Bronchial epithelial cell (primary cell): ENCODE measurements at regions not wholly inside any gene's neighbourhood (a gene's known extent, or its start where the extent isn't known, plus 50 kb on each side); places are given as distances from the start of the nearest gene placed in this dataset.

Source experiments
- DNase-seq: peaks from one replicate; pipeline ENCODE4 v3.0.0-alpha.2; 2010; ENCODE audit warnings: low read depth
- FAIRE-seq: peaks from 2 replicates; lab custom pipeline; 2011; peaks lifted over from hg19 to GRCh38; lab: Jason Lieb, UNC
- H3K27me3 ChIP-seq: 2 replicates; pipeline ENCODE4 v1.5.1; 2011; ENCODE audit warnings: low read length; ENCODE audit not compliant: control insufficient read depth, insufficient read depth
- H3K36me3 ChIP-seq: 2 replicates; pipeline ENCODE4 v1.5.1; 2011; ENCODE audit warnings: low read length; ENCODE audit not compliant: control insufficient read depth, insufficient read depth
- H3K4me3 ChIP-seq: 2 replicates; pipeline ENCODE4 v1.5.1; 2011; ENCODE audit warnings: mild to moderate bottlenecking, low read depth, low read length, control low read depth
- CTCF ChIP-seq: IDR thresholded peaks from 2 replicates; pipeline ENCODE4 v1.5.1; 2011; ENCODE audit warnings: mild to moderate bottlenecking, moderate library complexity, low read length, control low read depth, inconsistent platforms; ENCODE audit not compliant: insufficient read depth, severe bottlenecking

- Histone ChIP-seq H3K27me3 (peaks cover 2% of the 10 kb centered on the region), H3K4me3 (no peak overlapping the region), H3K36me3 (no peaks in the 10 kb centered on the region)
- TF ChIP-seq CTCF: no peak
- DNase-seq (no peak), FAIRE-seq (no peak)
Measured at GRCh38 chr18:26648509-26649192, 100.3 kb upstream of the KCTD1 start.

GRCh38 chr18:26646901-26647300 is 98.5 kb upstream of the KCTD1 start:
- DNase-seq (peak; percentile 29), FAIRE-seq (no peak)
- no peak for TF ChIP-seq CTCF
- H3K27me3 ChIP-seq: peaks cover 2% of the 10 kb centered on the region
- no peaks in the 10 kb centered on the region for H3K36me3 ChIP-seq
- no peak overlapping the region for H3K4me3 ChIP-seq

- no peak overlapping the region for H3K4me3 ChIP-seq
- no peaks in the 10 kb centered on the region for H3K27me3 ChIP-seq
- no peaks in the 10 kb centered on the region for H3K36me3 ChIP-seq
- FAIRE-seq (no peak), DNase-seq (no peak)
- TF ChIP-seq CTCF: no peak
Measured at GRCh38 chr18:26642440-26643348, 94.3 kb upstream of the KCTD1 start.

- TF ChIP-seq CTCF: no peak
- peak; percentile 31 for DNase-seq
- no peaks in the 10 kb centered on the region for H3K36me3 ChIP-seq
- H3K4me3 ChIP-seq: no peak overlapping the region
- H3K27me3 ChIP-seq: no peaks in the 10 kb centered on the region
- peak; percentile 68 for FAIRE-seq
Measured at GRCh38 chr18:26640541-26640940, 92.2 kb upstream of the KCTD1 start.

GRCh38 chr18:26639149-26639548 is 90.8 kb upstream of the KCTD1 start:
- no peak for TF ChIP-seq CTCF
- no peaks in the 10 kb centered on the region for H3K27me3 ChIP-seq
- no peak for FAIRE-seq
- DNase-seq: no peak
- no peak overlapping the region for H3K4me3 ChIP-seq
- H3K36me3 ChIP-seq: no peaks in the 10 kb centered on the region
